ENCODE measurements at regions not wholly inside any gene's neighbourhood (a gene's known extent, or its start where the extent isn't known, plus 50 kb on each side); places are given as distances from the start of the nearest gene placed in this dataset.
A peak's percentile ranks its signal among the peaks of the same experiment; 100 is the strongest.

DNA sequence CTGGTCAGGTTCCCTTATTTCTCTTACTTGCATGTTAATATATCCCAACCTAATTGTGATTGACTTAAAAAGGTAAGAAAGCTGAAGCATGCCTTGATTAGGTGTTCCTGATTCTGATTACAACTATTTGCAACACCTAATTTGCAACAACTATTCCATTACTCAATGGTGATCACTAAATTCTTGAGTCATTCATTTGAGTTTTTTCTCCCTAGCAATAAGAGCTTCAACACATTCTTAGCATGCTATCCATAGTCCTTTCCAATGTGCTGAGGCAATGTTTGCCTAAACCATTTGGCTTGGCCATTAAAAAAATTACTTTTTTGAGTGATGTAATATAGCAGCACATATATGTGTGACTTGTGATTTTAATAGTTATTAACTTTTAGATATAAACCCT, 851.4 kb downstream of the TRAM1L1 start:
- no peak overlapping the region for H3K4me3 Mint-ChIP-seq
- H3K4me3 ChIP-seq = no peak overlapping the region
- no peaks in the 10 kb centered on the region for H3K36me3 ChIP-seq (ENCODE audit: insufficient read depth)
- no peaks in the 10 kb centered on the region for H3K36me3 Mint-ChIP-seq (ENCODE audit: low read depth)
- H2AFZ ChIP-seq = no peak overlapping the region
- H3F3A ChIP-seq (replicated peaks; ENCODE audit: low read depth) = no peaks in the 10 kb centered on the region
- no peaks in the 10 kb centered on the region for H3K79me2 ChIP-seq (replicated peaks; ENCODE audit: insufficient read depth)
- DNase-seq (ENCODE audit: low spot score) (peak; percentile 11), ATAC-seq (no peak)
- no peak overlapping the region for H3K27ac ChIP-seq (ENCODE audit: low read depth)
- H3K4me2 ChIP-seq = no peak overlapping the region
- no peak for TF ChIP-seq EZH2phosphoT487 (IDR thresholded peaks at IDR 0.05; ENCODE audit: unreplicated experiment)
- TF ChIP-seq EZH2 (IDR thresholded peaks at IDR 0.05; ENCODE audit: low read depth, unreplicated experiment) = no peak
- TF ChIP-seq ZNF114 (CRISPR knock-in tag; IDR thresholded peaks at IDR 0.05) = no peak
- TF ChIP-seq ZNF331 (CRISPR knock-in tag; IDR thresholded peaks at IDR 0.05; ENCODE audit: low read depth) = no peak
- no peak for TF ChIP-seq STAT1 (IDR thresholded peaks at IDR 0.05; ENCODE audit: unreplicated experiment)
- TF ChIP-seq ZNF462 (CRISPR knock-in tag; IDR thresholded peaks at IDR 0.05) = no peak
- TF ChIP-seq NANOG (IDR thresholded peaks at IDR 0.05; ENCODE audit: borderline replicate concordance) = no peak
- no peak for TF ChIP-seq CREB1 (CRISPR knock-in tag; IDR thresholded peaks at IDR 0.05; ENCODE audit: low read depth)
- TF ChIP-seq REST (IDR thresholded peaks at IDR 0.05; ENCODE audit: unreplicated experiment) = no peak
- TF ChIP-seq, protein P1, sequence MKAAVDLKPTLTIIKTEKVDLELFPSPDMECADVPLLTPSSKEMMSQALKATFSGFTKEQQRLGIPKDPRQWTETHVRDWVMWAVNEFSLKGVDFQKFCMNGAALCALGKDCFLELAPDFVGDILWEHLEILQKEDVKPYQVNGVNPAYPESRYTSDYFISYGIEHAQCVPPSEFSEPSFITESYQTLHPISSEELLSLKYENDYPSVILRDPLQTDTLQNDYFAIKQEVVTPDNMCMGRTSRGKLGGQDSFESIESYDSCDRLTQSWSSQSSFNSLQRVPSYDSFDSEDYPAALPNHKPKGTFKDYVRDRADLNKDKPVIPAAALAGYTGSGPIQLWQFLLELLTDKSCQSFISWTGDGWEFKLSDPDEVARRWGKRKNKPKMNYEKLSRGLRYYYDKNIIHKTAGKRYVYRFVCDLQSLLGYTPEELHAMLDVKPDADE (IDR thresholded peaks at IDR 0.05) = no peak
- no peak for TF ChIP-seq JUNB (IDR thresholded peaks at IDR 0.05; ENCODE audit: unreplicated experiment)
- no peak for TF ChIP-seq POLR2AphosphoS5 (IDR thresholded peaks at IDR 0.05; ENCODE audit: low read depth)
- TF ChIP-seq, protein P2, sequence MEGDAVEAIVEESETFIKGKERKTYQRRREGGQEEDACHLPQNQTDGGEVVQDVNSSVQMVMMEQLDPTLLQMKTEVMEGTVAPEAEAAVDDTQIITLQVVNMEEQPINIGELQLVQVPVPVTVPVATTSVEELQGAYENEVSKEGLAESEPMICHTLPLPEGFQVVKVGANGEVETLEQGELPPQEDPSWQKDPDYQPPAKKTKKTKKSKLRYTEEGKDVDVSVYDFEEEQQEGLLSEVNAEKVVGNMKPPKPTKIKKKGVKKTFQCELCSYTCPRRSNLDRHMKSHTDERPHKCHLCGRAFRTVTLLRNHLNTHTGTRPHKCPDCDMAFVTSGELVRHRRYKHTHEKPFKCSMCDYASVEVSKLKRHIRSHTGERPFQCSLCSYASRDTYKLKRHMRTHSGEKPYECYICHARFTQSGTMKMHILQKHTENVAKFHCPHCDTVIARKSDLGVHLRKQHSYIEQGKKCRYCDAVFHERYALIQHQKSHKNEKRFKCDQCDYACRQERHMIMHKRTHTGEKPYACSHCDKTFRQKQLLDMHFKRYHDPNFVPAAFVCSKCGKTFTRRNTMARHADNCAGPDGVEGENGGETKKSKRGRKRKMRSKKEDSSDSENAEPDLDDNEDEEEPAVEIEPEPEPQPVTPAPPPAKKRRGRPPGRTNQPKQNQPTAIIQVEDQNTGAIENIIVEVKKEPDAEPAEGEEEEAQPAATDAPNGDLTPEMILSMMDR (conservative IDR thresholded peaks at IDR 0.05; ENCODE audit: low read depth in 2 of 2) = no peak
- H3K9me3 Mint-ChIP-seq = no peaks in the 10 kb centered on the region
- H3K27me3 Mint-ChIP-seq (ENCODE audit: insufficient read depth, low read depth, poor library complexity) = peaks cover 2% of the 10 kb centered on the region
- H3K27me3 ChIP-seq (ENCODE audit: insufficient read depth) = no peaks in the 10 kb centered on the region
- no peak overlapping the region for H3K27ac Mint-ChIP-seq
- no peaks in the 10 kb centered on the region for H4K20me1 ChIP-seq (replicated peaks; ENCODE audit: insufficient read depth)
- H3K9me2 ChIP-seq (ENCODE audit: insufficient read depth) = no peaks in the 10 kb centered on the region
- peaks cover 6% of the 10 kb centered on the region; the same call in 1 of the 3 replicates for H3K4me1 Mint-ChIP-seq
- H3K4me1 ChIP-seq (ENCODE audit: insufficient read depth) = no peaks in the 10 kb centered on the region

Data from GM23338 (cell line).